ENCODE measurements at regions not wholly inside any gene's neighbourhood (a gene's known extent, or its start where the extent isn't known, plus 50 kb on each side); places are given as distances from the start of the nearest gene placed in this dataset.
A peak's percentile ranks its signal among the peaks of the same experiment; 100 is the strongest.
"Not testable (repeated sequence)": the region's sequence is repeated elsewhere in the genome, so short reads cannot be mapped to it uniquely, and the experiment has no call there.

GRCh38 chr2:153532140-153532539 lies 53.6 kb upstream of the RPRM start:
- Mint-ChIP-seq H3K4me3 (no peak overlapping the region), H3K36me3 (no peaks in the 10 kb centered on the region), H3K9me3 (no peaks in the 10 kb centered on the region), H3K27me3 (peaks cover under 1% of the 10 kb centered on the region), H3K27ac (no peak overlapping the region), H3K4me1 (ENCODE audit: low read depth) (no peaks in the 10 kb centered on the region)
- ChIA-PET POLR2A (no interaction called here), CTCF (interaction anchor here (1.2 kb wide), 1 partner anchor 14 kb away, joined by 3 read pairs; no protein-coding TSS in a partner anchor)
- intact Hi-C loops (cut with micrococcal nuclease), result no loop called here
- no peak for DNase-seq

DNA sequence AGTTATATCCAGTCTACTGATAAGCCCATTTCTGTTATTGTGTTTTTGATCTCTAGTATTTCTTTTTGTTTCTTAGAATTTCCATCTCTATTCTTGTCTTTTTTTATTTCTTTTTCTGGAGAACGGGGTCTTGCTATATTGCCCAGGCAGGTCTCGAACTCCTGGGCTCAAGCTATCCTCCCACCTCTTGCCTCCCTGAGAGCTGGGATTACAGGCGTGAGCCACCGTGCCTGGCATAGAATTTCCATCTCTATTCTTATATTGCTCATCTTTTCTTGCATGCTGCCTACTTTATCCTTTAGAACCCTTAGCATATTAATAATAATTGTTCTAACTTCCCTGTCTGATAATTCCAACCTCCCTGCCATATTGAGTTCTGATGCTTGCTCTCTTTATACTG lies 55.2 kb upstream of the RPRM start:
- H3K9me3 Mint-ChIP-seq; H3K27me3 Mint-ChIP-seq; H3K36me3 Mint-ChIP-seq; H3K4me3 Mint-ChIP-seq; CTCF ChIA-PET; DNase-seq; H3K4me1 Mint-ChIP-seq (ENCODE audit: low read depth); POLR2A ChIA-PET; H3K27ac Mint-ChIP-seq; intact Hi-C loops (cut with micrococcal nuclease): not testable (repeated sequence)

GRCh38 chr2:153534590-153534989 lies 56.0 kb upstream of the RPRM start:
- intact Hi-C loops (cut with micrococcal nuclease); H3K4me3 Mint-ChIP-seq; H3K27me3 Mint-ChIP-seq; H3K27ac Mint-ChIP-seq; POLR2A ChIA-PET; H3K4me1 Mint-ChIP-seq (ENCODE audit: low read depth); H3K36me3 Mint-ChIP-seq; DNase-seq; H3K9me3 Mint-ChIP-seq; CTCF ChIA-PET: not testable (repeated sequence)

DNA sequence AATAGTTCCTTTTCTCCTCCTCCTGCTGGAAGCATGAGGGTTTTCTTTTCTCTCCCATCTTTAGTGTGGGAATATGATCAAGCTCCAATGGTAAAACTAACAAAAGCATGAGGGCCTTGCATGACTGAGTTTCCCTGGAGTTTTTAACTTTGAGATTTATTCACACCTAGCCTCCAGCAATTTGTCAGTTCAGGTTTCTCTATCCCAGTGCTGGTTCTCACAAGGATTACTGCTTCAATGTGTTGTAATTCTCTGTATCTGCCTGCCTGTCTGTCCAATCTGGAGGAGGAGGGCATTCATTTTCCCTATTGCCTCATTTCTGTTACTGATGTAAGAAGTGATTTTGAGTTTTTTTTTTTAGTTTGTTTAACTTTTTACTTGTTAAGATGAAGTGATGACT lies 57.6 kb upstream of the RPRM start:
- H3K4me3 Mint-ChIP-seq, result no peak overlapping the region
- DNase-seq, result no peak
- intact Hi-C loops (cut with micrococcal nuclease), result no loop called here
- H3K27me3 Mint-ChIP-seq, result no peaks in the 10 kb centered on the region
- H3K36me3 Mint-ChIP-seq, result peaks cover 3% of the 10 kb centered on the region
- H3K9me3 Mint-ChIP-seq, result peaks cover 9% of the 10 kb centered on the region
- CTCF ChIA-PET, result no interaction called here
- no peak overlapping the region for H3K27ac Mint-ChIP-seq
- H3K4me1 Mint-ChIP-seq (ENCODE audit: low read depth), result no peaks in the 10 kb centered on the region
- POLR2A ChIA-PET, result no interaction called here

DNA sequence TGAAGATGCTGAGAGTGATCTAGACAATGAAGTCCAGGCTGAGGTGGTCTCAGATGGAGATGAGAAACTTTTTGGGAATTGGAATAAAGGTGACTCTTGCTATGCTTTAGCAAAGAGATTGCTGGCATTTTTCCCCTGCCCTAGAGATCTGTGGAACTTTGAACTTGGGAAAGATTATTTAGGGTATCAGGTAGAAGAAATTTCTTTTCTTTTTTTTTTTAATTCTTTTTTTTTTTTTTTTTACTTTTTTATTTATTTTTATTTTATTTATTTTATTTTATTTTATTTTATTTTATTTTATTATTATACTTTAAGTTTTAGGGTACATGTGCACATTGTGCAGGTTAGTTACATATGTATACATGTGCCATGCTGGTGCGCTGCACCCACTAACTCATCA lies 59.5 kb upstream of the RPRM start:
- H3K4me1 Mint-ChIP-seq (ENCODE audit: low read depth); H3K4me3 Mint-ChIP-seq; H3K36me3 Mint-ChIP-seq; POLR2A ChIA-PET; H3K27ac Mint-ChIP-seq; DNase-seq; H3K27me3 Mint-ChIP-seq; CTCF ChIA-PET; intact Hi-C loops (cut with micrococcal nuclease): not testable (repeated sequence)
- peaks cover 12% of the 10 kb centered on the region for H3K9me3 Mint-ChIP-seq

DNA sequence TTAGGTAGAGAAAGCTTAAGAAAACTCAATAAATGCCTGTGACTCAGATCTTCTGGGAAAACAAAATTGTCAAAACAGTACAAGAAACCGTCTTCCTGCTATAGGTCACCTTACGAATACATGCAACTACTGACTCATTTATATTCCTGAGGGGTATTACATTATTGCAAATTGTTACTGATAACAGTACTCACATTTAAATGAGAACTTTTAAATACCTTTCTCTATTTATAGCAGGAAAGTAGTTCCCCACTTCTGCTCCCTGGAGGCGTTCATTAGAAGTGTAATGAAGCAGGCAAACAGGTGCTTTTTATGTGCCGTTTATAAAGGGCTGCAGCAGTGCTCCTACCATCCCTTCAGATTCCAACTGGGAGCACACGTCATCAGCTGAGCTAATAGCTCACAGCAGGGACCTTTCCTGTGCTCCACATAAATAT lies 65.1 kb upstream of the RPRM start:
- Mint-ChIP-seq H3K4me3 (no peak overlapping the region), H3K9me3 (peaks cover 7% of the 10 kb centered on the region), H3K36me3 (no peaks in the 10 kb centered on the region), H3K4me1 (ENCODE audit: low read depth) (peaks cover 6% of the 10 kb centered on the region), H3K27me3 (no peaks in the 10 kb centered on the region), H3K27ac (no peak overlapping the region)
- DNase-seq, result peak; percentile 13
- ChIA-PET POLR2A (no interaction called here), CTCF (no interaction called here)
- intact Hi-C loops (cut with micrococcal nuclease), result loop anchor here (1.0 kb wide), 2 partner anchors 65 to 308 kb away; partner anchors contain the start of gene RPRM

DNA sequence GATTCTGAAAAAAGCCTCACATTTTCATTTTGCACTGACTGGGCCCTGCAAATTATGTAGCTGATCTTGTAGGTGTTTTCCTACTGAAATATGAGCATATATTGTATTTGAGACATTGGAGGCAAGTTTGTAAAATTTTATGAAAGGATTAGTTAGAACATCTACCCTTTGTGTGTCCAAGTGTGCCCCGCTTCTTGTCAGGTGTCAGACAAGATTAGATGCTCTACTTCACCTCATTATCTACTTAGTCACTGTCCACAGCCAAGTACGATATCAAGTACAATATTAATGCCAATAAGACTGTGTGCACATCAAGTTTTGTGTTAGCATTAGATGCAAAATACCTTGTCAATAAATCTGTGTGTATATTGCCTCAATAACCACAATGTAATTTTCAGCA lies 67.8 kb upstream of the RPRM start:
- no peak for DNase-seq
- intact Hi-C loops (cut with micrococcal nuclease), result no loop called here
- Mint-ChIP-seq H3K36me3 (no peaks in the 10 kb centered on the region), H3K4me3 (no peak overlapping the region), H3K27me3 (no peaks in the 10 kb centered on the region), H3K4me1 (ENCODE audit: low read depth) (peaks cover 6% of the 10 kb centered on the region), H3K9me3 (peaks cover under 1% of the 10 kb centered on the region), H3K27ac (no peak overlapping the region)
- ChIA-PET POLR2A (no interaction called here), CTCF (interaction anchor here (0.5 kb wide), 1 partner anchor 848 kb away, joined by 3 read pairs; no protein-coding TSS in a partner anchor)

GRCh38 chr2:153548536-153548935 lies 70.0 kb upstream of the RPRM start:
- Mint-ChIP-seq H3K9me3 (no peaks in the 10 kb centered on the region), H3K4me1 (ENCODE audit: low read depth) (peaks cover 3% of the 10 kb centered on the region), H3K27ac (no peak overlapping the region), H3K4me3 (no peak overlapping the region), H3K36me3 (no peaks in the 10 kb centered on the region), H3K27me3 (no peaks in the 10 kb centered on the region)
- ChIA-PET CTCF (no interaction called here), POLR2A (no interaction called here)
- DNase-seq, result no peak
- intact Hi-C loops (cut with micrococcal nuclease), result no loop called here

DNA sequence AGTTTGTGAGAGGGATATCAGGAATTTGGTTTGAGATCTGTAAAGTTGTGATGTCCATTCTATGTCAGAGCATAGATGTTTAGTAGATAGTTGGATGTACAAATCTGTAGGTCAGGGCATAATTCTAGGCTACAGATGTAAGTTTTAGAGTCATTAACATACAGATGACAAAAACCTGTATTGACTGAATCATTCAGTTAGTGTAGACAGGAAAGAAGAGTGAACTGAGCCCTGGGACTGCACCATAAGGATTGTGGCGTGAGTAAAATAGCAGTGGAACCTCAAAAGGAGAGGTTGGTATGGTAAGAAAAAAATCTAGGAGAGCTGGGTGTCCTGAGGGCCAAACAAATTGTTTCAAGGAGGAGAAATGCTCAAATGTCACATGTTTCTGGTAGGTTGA lies 73.1 kb upstream of the RPRM start:
- Mint-ChIP-seq H3K27ac (no peak overlapping the region), H3K36me3 (no peaks in the 10 kb centered on the region), H3K27me3 (no peaks in the 10 kb centered on the region), H3K4me1 (ENCODE audit: low read depth) (no peaks in the 10 kb centered on the region), H3K4me3 (no peak overlapping the region), H3K9me3 (no peaks in the 10 kb centered on the region)
- intact Hi-C loops (cut with micrococcal nuclease), result no loop called here
- DNase-seq, result no peak
- ChIA-PET POLR2A (no interaction called here), CTCF (no interaction called here)

DNA sequence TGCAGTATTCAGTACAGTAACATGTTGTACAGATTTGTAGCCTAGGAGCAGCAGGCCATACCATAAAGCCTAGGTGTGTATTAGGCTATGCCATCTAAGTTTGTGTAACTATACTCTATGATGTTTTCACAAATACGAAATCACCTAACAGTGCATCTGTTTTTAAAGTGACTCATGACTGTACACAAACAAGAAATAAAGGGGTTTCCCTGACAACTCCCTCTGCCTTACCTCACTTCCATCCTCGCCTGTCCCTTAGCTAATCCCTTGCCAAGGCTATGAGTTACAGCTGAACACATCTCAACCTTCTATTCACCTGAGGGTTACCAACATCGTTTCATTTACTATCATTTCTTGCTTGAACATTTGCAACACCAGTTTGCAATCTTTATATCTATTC lies 78.6 kb upstream of the RPRM start:
- CTCF ChIA-PET, result no interaction called here
- Mint-ChIP-seq H3K9me3 (no peaks in the 10 kb centered on the region), H3K4me1 (ENCODE audit: low read depth) (no peaks in the 10 kb centered on the region), H3K27ac (no peak overlapping the region), H3K27me3 (no peaks in the 10 kb centered on the region), H3K4me3 (no peak overlapping the region), H3K36me3 (no peaks in the 10 kb centered on the region)
- intact Hi-C loops (cut with micrococcal nuclease), result no loop called here
- POLR2A ChIA-PET, result no interaction called here
- DNase-seq, result no peak

- ChIA-PET CTCF (no interaction called here), POLR2A (no interaction called here)
- Mint-ChIP-seq H3K4me3 (no peak overlapping the region), H3K9me3 (no peaks in the 10 kb centered on the region), H3K4me1 (ENCODE audit: low read depth) (no peaks in the 10 kb centered on the region), H3K36me3 (no peaks in the 10 kb centered on the region), H3K27me3 (no peaks in the 10 kb centered on the region), H3K27ac (no peak overlapping the region)
- DNase-seq, result no peak
- intact Hi-C loops (cut with micrococcal nuclease), result no loop called here
Measured at GRCh38 chr2:153557714-153558113, 79.2 kb upstream of the RPRM start.

- POLR2A ChIA-PET, result no interaction called here
- H3K4me1 Mint-ChIP-seq (ENCODE audit: low read depth), result no peaks in the 10 kb centered on the region
- no peaks in the 10 kb centered on the region for H3K9me3 Mint-ChIP-seq
- intact Hi-C loops (cut with micrococcal nuclease), result no loop called here
- H3K4me3 Mint-ChIP-seq, result no peak overlapping the region
- no peaks in the 10 kb centered on the region for H3K27me3 Mint-ChIP-seq
- H3K27ac Mint-ChIP-seq, result no peak overlapping the region
- CTCF ChIA-PET, result no interaction called here
- H3K36me3 Mint-ChIP-seq, result no peaks in the 10 kb centered on the region
- no peak for DNase-seq
Measured at GRCh38 chr2:153558247-153558646, 79.7 kb upstream of the RPRM start.

DNA sequence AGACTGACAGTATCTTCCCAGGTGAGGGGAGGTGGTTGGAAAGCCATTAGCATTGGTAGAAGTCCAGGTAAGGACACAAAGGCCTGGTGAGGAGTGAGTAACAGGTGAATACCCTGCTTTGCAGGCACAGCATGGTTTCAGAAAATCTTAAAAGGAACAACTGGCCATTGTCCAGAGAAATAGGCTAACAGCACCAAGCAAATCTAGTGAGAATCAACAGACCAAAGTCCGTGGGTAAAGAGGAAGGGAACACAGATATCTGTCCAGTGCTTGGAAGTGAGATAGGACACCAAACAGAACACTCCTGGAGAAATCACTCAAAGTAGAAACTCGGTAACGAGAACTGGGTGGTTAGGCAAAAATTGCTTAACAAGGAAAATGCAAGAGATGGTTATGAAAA lies 88.8 kb upstream of the RPRM start:
- intact Hi-C loops (cut with micrococcal nuclease), result no loop called here
- Mint-ChIP-seq H3K4me1 (ENCODE audit: low read depth) (no peaks in the 10 kb centered on the region), H3K27ac (no peak overlapping the region), H3K36me3 (no peaks in the 10 kb centered on the region), H3K27me3 (no peaks in the 10 kb centered on the region), H3K4me3 (no peak overlapping the region), H3K9me3 (no peaks in the 10 kb centered on the region)
- no peak for DNase-seq
- POLR2A ChIA-PET, result no interaction called here
- CTCF ChIA-PET, result interaction anchor here (0.9 kb wide), 1 partner anchor 48 kb away, joined by 3 read pairs; no protein-coding TSS in a partner anchor

GRCh38 chr2:153568105-153568504 lies 89.5 kb upstream of the RPRM start:
- Mint-ChIP-seq H3K9me3 (no peaks in the 10 kb centered on the region), H3K27ac (no peak overlapping the region), H3K27me3 (no peaks in the 10 kb centered on the region), H3K4me3 (no peak overlapping the region), H3K4me1 (ENCODE audit: low read depth) (no peaks in the 10 kb centered on the region), H3K36me3 (no peaks in the 10 kb centered on the region)
- no peak for DNase-seq
- ChIA-PET CTCF (interaction anchor here (0.9 kb wide), 1 partner anchor 49 kb away, joined by 3 read pairs; no protein-coding TSS in a partner anchor), POLR2A (no interaction called here)
- intact Hi-C loops (cut with micrococcal nuclease), result no loop called here

All from activated CD4-positive, alpha-beta memory T cell treated with anti-CD3 and anti-CD28 coated beads for 36 hours (primary cell).